ENCODE measurements at regions not wholly inside any gene's neighbourhood (a gene's known extent, or its start where the extent isn't known, plus 50 kb on each side); places are given as distances from the start of the nearest gene placed in this dataset.

DNA sequence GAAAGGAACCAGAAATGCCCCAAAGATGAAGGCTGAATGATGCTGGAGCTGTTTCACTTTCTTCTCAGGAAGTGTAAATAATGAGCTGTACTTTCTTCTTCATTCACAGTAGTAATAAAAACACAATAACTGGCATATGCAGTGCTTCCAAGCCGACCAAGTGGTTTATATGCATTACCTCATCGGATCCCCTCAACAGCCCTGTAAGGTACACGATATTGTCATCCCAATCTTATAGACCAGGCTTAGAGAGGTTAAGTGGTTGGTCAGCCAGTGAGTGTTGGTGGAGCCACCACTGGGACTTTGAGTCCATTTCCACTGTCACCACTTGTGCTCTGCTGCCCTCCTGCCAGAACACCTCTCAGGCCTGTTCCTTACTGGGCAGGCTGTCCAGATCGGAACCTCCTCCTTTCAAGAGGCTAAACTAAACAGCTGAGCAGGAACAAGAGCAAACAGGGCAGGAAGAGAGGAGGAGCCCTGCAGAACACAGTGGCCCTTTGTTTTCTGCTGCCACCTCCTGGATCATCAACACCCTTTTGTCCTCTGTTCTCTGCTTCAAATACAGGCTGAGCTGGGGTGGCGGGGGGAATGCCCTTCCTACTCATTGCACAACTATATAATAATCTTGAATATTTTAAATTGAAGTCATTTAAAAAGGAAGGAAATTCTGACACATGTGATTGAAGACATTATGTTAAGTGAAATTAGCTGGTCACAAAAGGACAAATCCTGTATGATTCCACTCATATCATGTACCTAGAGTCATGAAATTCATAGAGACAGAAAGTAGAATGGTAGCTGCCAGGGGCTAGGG, 112.5 kb upstream of the ATP6AP2 start:
- TF ChIP-seq, protein P1, sequence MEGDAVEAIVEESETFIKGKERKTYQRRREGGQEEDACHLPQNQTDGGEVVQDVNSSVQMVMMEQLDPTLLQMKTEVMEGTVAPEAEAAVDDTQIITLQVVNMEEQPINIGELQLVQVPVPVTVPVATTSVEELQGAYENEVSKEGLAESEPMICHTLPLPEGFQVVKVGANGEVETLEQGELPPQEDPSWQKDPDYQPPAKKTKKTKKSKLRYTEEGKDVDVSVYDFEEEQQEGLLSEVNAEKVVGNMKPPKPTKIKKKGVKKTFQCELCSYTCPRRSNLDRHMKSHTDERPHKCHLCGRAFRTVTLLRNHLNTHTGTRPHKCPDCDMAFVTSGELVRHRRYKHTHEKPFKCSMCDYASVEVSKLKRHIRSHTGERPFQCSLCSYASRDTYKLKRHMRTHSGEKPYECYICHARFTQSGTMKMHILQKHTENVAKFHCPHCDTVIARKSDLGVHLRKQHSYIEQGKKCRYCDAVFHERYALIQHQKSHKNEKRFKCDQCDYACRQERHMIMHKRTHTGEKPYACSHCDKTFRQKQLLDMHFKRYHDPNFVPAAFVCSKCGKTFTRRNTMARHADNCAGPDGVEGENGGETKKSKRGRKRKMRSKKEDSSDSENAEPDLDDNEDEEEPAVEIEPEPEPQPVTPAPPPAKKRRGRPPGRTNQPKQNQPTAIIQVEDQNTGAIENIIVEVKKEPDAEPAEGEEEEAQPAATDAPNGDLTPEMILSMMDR (conservative IDR thresholded peaks at IDR 0.05) = no peak
- no peak for TF ChIP-seq EZH2 (IDR thresholded peaks at IDR 0.05; ENCODE audit: low read depth)

Measured in PC-9 (cell line).